ENCODE measurements at regions not wholly inside any gene's neighbourhood (a gene's known extent, or its start where the extent isn't known, plus 50 kb on each side); places are given as distances from the start of the nearest gene placed in this dataset.

- TF ChIP-seq, protein P1, sequence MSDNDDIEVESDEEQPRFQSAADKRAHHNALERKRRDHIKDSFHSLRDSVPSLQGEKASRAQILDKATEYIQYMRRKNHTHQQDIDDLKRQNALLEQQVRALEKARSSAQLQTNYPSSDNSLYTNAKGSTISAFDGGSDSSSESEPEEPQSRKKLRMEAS (IDR thresholded peaks at IDR 0.05), result no peak
- TF ChIP-seq TAF1 (conservative IDR thresholded peaks at IDR 0.05) (no peak), RAD21 (IDR thresholded peaks at IDR 0.05) (no peak), GABPA (IDR thresholded peaks at IDR 0.05 in 1 of 2, conservative IDR thresholded peaks at IDR 0.05 in 1 of 2) (no peak), HNF4G (IDR thresholded peaks at IDR 0.05) (no peak), YY1 (IDR thresholded peaks at IDR 0.05) (no peak), FOXA1 (IDR thresholded peaks at IDR 0.05) (no peak), EGR1 (IDR thresholded peaks at IDR 0.05; ENCODE audit: low read depth in 2 of 2) (no peak)
Measured at GRCh38 chr21:25369524-25370300, 237.6 kb downstream of the MRPL39 start (continued).

DNA sequence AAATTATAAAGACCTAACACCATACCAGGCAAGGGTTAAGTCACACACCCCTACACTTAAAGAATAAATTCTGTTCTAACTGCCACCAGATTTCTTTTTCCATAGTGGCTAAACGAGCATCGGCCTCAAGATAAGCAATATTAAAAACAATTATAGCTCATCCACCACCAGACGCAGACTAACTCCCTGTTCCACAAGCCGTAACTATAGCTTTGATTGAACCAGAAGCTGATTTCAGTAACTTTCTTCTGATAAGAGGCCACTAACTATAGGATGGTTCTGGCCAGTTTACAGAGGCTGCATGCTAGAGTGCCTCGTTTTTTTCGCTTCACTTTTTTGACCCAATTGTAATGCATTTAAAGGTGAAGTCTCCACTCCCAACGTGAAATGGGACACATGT, 238.8 kb downstream of the MRPL39 start:
- Histone ChIP-seq H3K27me3 (ENCODE audit: control insufficient read depth in 4 of 4, insufficient read depth in 4 of 4, low read length in 3 of 4) (no peaks in the 10 kb centered on the region), H3K4me3 (ENCODE audit: low read depth in 1 of 3, low read length in 3 of 3) (no peak overlapping the region), H3K9me3 (ENCODE audit: control insufficient read depth in 4 of 4, low read length in 3 of 4) (no peaks in the 10 kb centered on the region), H3K4me1 (ENCODE audit: control insufficient read depth in 4 of 4, insufficient read depth in 4 of 4, low read length in 3 of 4) (no peaks in the 10 kb centered on the region), H3K9ac (ENCODE audit: low read depth in 1 of 2, low read length in 2 of 2) (no peak overlapping the region), H3K36me3 (ENCODE audit: control insufficient read depth in 4 of 4, insufficient read depth in 3 of 4, low read depth in 1 of 4, low read length in 3 of 4) (no peaks in the 10 kb centered on the region), H3K27ac (ENCODE audit: low read depth in 1 of 2, low read length in 2 of 2) (no peak overlapping the region)
- no peak for TF ChIP-seq FOXA1 (IDR thresholded peaks at IDR 0.05)
- TF ChIP-seq ZBTB33 (IDR thresholded peaks at IDR 0.05), result no peak
- TF ChIP-seq GABPA (IDR thresholded peaks at IDR 0.05 in 1 of 2, conservative IDR thresholded peaks at IDR 0.05 in 1 of 2), result no peak
- TF ChIP-seq, protein P1 (IDR thresholded peaks at IDR 0.05), result no peak
- no peak for TF ChIP-seq JUND (IDR thresholded peaks at IDR 0.05)
- WGBS, result 69% methylated on average over 7 of the region's 7 CpGs
- no peak for DNase-seq (ENCODE audit: low spot score)

DNA sequence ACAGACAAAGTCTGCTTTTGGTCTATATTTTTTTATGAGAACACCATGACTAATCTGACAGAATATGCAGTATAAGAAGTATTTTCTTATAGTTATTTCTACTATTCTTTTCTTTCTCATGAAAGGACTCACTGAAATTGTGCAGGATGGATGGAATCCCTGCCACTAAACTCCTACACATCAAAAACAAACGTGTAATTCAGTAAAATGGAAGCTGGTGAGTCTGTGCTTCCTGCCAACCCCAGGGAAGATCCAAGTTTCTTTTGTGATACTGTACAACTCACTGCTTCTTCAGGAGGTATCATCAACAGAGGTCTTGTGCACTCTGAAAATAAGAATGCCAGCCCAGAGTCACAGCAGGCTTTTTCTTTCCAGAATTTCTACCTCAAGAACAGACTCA, 241.2 kb downstream of the MRPL39 start:
- no peaks in the 10 kb centered on the region for H3K4me1 ChIP-seq (ENCODE audit: control insufficient read depth in 4 of 4, insufficient read depth in 4 of 4, low read length in 3 of 4)
- TF ChIP-seq RAD21 (IDR thresholded peaks at IDR 0.05) (no peak), TAF1 (conservative IDR thresholded peaks at IDR 0.05) (no peak), JUND (IDR thresholded peaks at IDR 0.05) (no peak), HNF4G (IDR thresholded peaks at IDR 0.05) (no peak), YY1 (IDR thresholded peaks at IDR 0.05) (no peak), RXRA (IDR thresholded peaks at IDR 0.05) (no peak), GABPA (IDR thresholded peaks at IDR 0.05 in 1 of 2, conservative IDR thresholded peaks at IDR 0.05 in 1 of 2) (no peak), FOXA2 (IDR thresholded peaks at IDR 0.05) (no peak), HNF4A (conservative IDR thresholded peaks at IDR 0.05) (no peak), FOXA1 (IDR thresholded peaks at IDR 0.05) (no peak), NR2F2 (IDR thresholded peaks at IDR 0.05) (no peak), ZBTB33 (IDR thresholded peaks at IDR 0.05) (no peak), EGR1 (IDR thresholded peaks at IDR 0.05; ENCODE audit: low read depth in 2 of 2) (no peak), REST (IDR thresholded peaks at IDR 0.05) (no peak), SP1 (IDR thresholded peaks at IDR 0.05) (no peak)
- TF ChIP-seq, protein P2, sequence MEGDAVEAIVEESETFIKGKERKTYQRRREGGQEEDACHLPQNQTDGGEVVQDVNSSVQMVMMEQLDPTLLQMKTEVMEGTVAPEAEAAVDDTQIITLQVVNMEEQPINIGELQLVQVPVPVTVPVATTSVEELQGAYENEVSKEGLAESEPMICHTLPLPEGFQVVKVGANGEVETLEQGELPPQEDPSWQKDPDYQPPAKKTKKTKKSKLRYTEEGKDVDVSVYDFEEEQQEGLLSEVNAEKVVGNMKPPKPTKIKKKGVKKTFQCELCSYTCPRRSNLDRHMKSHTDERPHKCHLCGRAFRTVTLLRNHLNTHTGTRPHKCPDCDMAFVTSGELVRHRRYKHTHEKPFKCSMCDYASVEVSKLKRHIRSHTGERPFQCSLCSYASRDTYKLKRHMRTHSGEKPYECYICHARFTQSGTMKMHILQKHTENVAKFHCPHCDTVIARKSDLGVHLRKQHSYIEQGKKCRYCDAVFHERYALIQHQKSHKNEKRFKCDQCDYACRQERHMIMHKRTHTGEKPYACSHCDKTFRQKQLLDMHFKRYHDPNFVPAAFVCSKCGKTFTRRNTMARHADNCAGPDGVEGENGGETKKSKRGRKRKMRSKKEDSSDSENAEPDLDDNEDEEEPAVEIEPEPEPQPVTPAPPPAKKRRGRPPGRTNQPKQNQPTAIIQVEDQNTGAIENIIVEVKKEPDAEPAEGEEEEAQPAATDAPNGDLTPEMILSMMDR (IDR thresholded peaks at IDR 0.05; ENCODE audit: low read depth, low read length, missing input control), result no peak
- TF ChIP-seq, protein P3, sequence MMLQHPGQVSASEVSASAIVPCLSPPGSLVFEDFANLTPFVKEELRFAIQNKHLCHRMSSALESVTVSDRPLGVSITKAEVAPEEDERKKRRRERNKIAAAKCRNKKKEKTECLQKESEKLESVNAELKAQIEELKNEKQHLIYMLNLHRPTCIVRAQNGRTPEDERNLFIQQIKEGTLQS (IDR thresholded peaks at IDR 0.05), result no peak
- TF ChIP-seq, protein P1 (IDR thresholded peaks at IDR 0.05), result no peak
- H3K4me3 ChIP-seq (ENCODE audit: low read depth in 1 of 3, low read length in 3 of 3), result no peak overlapping the region
- no peak overlapping the region for H3K27ac ChIP-seq (ENCODE audit: low read depth in 1 of 2, low read length in 2 of 2)
- no peaks in the 10 kb centered on the region for H3K9me3 ChIP-seq (ENCODE audit: control insufficient read depth in 4 of 4, low read length in 3 of 4)
- H3K27me3 ChIP-seq (ENCODE audit: control insufficient read depth in 4 of 4, insufficient read depth in 4 of 4, low read length in 3 of 4), result peaks cover 0 to 2% (median 0%) of the 10 kb centered on the region in 4 donors
- no peak for DNase-seq (ENCODE audit: low spot score)
- H3K36me3 ChIP-seq (ENCODE audit: control insufficient read depth in 4 of 4, insufficient read depth in 3 of 4, low read depth in 1 of 4, low read length in 3 of 4), result no peaks in the 10 kb centered on the region
- no peak overlapping the region for H3K9ac ChIP-seq (ENCODE audit: low read depth in 1 of 2, low read length in 2 of 2)
- WGBS, result 44% methylated on average over 1 of the region's 1 CpG
